Hepatocyte (in vitro differentiated cells): ENCODE measurements at regions not wholly inside any gene's neighbourhood (a gene's known extent, or its start where the extent isn't known, plus 50 kb on each side); places are given as distances from the start of the nearest gene placed in this dataset.
"Not testable (repeated sequence)": the region's sequence is repeated elsewhere in the genome, so short reads cannot be mapped to it uniquely, and the experiment has no call there.

Experiments used
- DNase-seq: peaks from one replicate; pipeline ENCODE4 v3.0.0-alpha.2; 2016; ENCODE audit warnings: low spot score
- H2AFZ ChIP-seq: fragments of 200-600 bp; sonication (generic); 2 replicates; pipeline ENCODE4 v1.6.0; 2016; ENCODE audit warnings: antibody characterized with exemption, mild to moderate bottlenecking
- H3K27ac ChIP-seq: fragments of 200-600 bp; sonication (generic); 2 replicates; pipeline ENCODE4 v1.5.1; 2016; ENCODE audit warnings: mild to moderate bottlenecking
- H3K27me3 ChIP-seq: fragments of 200-600 bp; sonication (generic); 2 replicates; pipeline ENCODE4 v1.6.1; 2016
- H3K36me3 ChIP-seq: fragments of 200-600 bp; sonication (generic); replicated peaks from 2 replicates; pipeline ENCODE4 v1.5.1; 2016; ENCODE audit warnings: low read depth; ENCODE audit not compliant: insufficient read depth
- H3K4me1 ChIP-seq: fragments of 200-600 bp; sonication (generic); 2 replicates; pipeline ENCODE4 v1.5.1; 2016; ENCODE audit warnings: mild to moderate bottlenecking, moderate library complexity; ENCODE audit not compliant: insufficient read depth
- H3K4me2 ChIP-seq: fragments of 200-600 bp; sonication (generic); 2 replicates; pipeline ENCODE4 v1.6.0; 2016
- H3K4me3 ChIP-seq: fragments of 200-600 bp; sonication (generic); 2 replicates; pipeline ENCODE4 v1.5.1; 2016; ENCODE audit warnings: mild to moderate bottlenecking
- H3K79me2 ChIP-seq: fragments of 200-600 bp; sonication (generic); 2 replicates; pipeline ENCODE4 v1.6.0; 2017; ENCODE audit warnings: mild to moderate bottlenecking
- H3K9me2 ChIP-seq: fragments of 200-600 bp; sonication (generic); replicated peaks from 2 replicates; pipeline ENCODE4 v1.6.0; 2017; ENCODE audit warnings: mild to moderate bottlenecking; ENCODE audit not compliant: insufficient read depth
- H3K9me3 ChIP-seq: fragments of 200-600 bp; sonication (generic); 2 replicates; pipeline ENCODE4 v1.5.1; 2016; ENCODE audit warnings: low read depth, mild to moderate bottlenecking
- H4K20me1 ChIP-seq: fragments of 200-600 bp; sonication (generic); 2 replicates; pipeline ENCODE4 v1.6.0; 2016; ENCODE audit warnings: mild to moderate bottlenecking; ENCODE audit not compliant: insufficient read depth, poor library complexity, severe bottlenecking
- CTCF ChIP-seq: fragments of 200-600 bp; sonication (generic); IDR thresholded peaks from 2 replicates; pipeline ENCODE4 v1.5.1; 2016; ENCODE audit warnings: antibody characterized with exemption, mild to moderate bottlenecking; ENCODE audit not compliant: poor library complexity
- EZH2 ChIP-seq: fragments of 200-600 bp; sonication (generic); IDR thresholded peaks from 2 replicates; pipeline ENCODE4 v1.6.1; 2016; ENCODE audit warnings: antibody characterized with exemption, mild to moderate bottlenecking, borderline replicate concordance
- EZH2phosphoT487 ChIP-seq: fragments of 200-600 bp; sonication (generic); IDR thresholded peaks from one replicate; pipeline ENCODE4 v1.6.1; 2018; ENCODE audit warnings: antibody characterized with exemption, mild to moderate bottlenecking, low read depth, moderate library complexity; ENCODE audit not compliant: unreplicated experiment, severe bottlenecking
- WGBS: methylation state at CpG from one replicate; pipeline ENCODE4 v1.1.6; 2016; ENCODE audit warnings: low lambda C conversion rate; ENCODE audit errors: missing lambda C conversion rate; 5-methylcytosine and 5-hydroxymethylcytosine counted together

- 1% methylated on average over 28 of the region's 33 CpGs for WGBS
- no peaks in the 10 kb centered on the region for H3K9me3 ChIP-seq
- H3K9me2 ChIP-seq = no peaks in the 10 kb centered on the region
- no peaks in the 10 kb centered on the region for H3K79me2 ChIP-seq
- no peak overlapping the region for H3K27ac ChIP-seq
- H3K4me1 ChIP-seq = peaks cover 8% of the 10 kb centered on the region
- DNase-seq = peak; percentile 29
- H4K20me1 ChIP-seq = no peaks in the 10 kb centered on the region
- H3K4me3 ChIP-seq = peak overlapping the region; percentile 33
- TF ChIP-seq EZH2phosphoT487 (no peak), EZH2 (no peak), CTCF (no peak)
- no peaks in the 10 kb centered on the region for H3K36me3 ChIP-seq
- peak overlapping the region; percentile 76 for H2AFZ ChIP-seq
- H3K27me3 ChIP-seq = peaks cover 71% of the 10 kb centered on the region
- peak overlapping the region; percentile 91 for H3K4me2 ChIP-seq
Measured at GRCh38 chr12:107864235-107864634, 89.7 kb downstream of the ASCL4 start.

- not testable (repeated sequence) for H4K20me1 ChIP-seq, H3K4me3 ChIP-seq, H3K9me2 ChIP-seq, H2AFZ ChIP-seq, DNase-seq, H3K4me1 ChIP-seq, H3K36me3 ChIP-seq, H3K27ac ChIP-seq, H3K79me2 ChIP-seq, H3K9me3 ChIP-seq
- WGBS = 51% methylated on average over 12 of the region's 12 CpGs
- Histone ChIP-seq H3K4me2 (peak overlapping the region; percentile 91), H3K27me3 (peaks cover 68% of the 10 kb centered on the region)
Measured at GRCh38 chr12:107864727-107865126, 90.2 kb downstream of the ASCL4 start.

GRCh38 chr12:107873223-107873622 lies 98.7 kb downstream of the ASCL4 start:
- no peak overlapping the region for H3K27ac ChIP-seq
- no peak for TF ChIP-seq CTCF
- TF ChIP-seq EZH2phosphoT487 = no peak
- no peak overlapping the region for H3K4me2 ChIP-seq
- no peaks in the 10 kb centered on the region for H3K9me3 ChIP-seq
- no peak overlapping the region for H3K4me3 ChIP-seq
- WGBS = 57% methylated on average over 14 of the region's 14 CpGs
- H2AFZ ChIP-seq = no peak overlapping the region
- H3K79me2 ChIP-seq = no peaks in the 10 kb centered on the region
- no peak for DNase-seq
- no peaks in the 10 kb centered on the region for H4K20me1 ChIP-seq
- no peaks in the 10 kb centered on the region for H3K9me2 ChIP-seq
- H3K4me1 ChIP-seq = no peaks in the 10 kb centered on the region
- H3K36me3 ChIP-seq = no peaks in the 10 kb centered on the region
- peaks cover 32% of the 10 kb centered on the region for H3K27me3 ChIP-seq

GRCh38 chr12:107875786-107876185 lies 101.3 kb downstream of the ASCL4 start:
- H3K36me3 ChIP-seq = no peaks in the 10 kb centered on the region
- no peak for DNase-seq
- 85% methylated on average over 7 of the region's 7 CpGs for WGBS
- H3K27ac ChIP-seq = no peak overlapping the region
- no peaks in the 10 kb centered on the region for H3K9me2 ChIP-seq
- H3K4me2 ChIP-seq = no peak overlapping the region
- no peak overlapping the region for H3K4me3 ChIP-seq
- TF ChIP-seq EZH2phosphoT487 (no peak), CTCF (no peak), EZH2 (no peak)
- no peaks in the 10 kb centered on the region for H3K79me2 ChIP-seq
- H3K4me1 ChIP-seq = no peaks in the 10 kb centered on the region
- H2AFZ ChIP-seq = no peak overlapping the region
- H3K9me3 ChIP-seq = no peaks in the 10 kb centered on the region
- no peaks in the 10 kb centered on the region for H4K20me1 ChIP-seq
- peaks cover 11% of the 10 kb centered on the region for H3K27me3 ChIP-seq
